ENCODE measurements at regions not wholly inside any gene's neighbourhood (a gene's known extent, or its start where the extent isn't known, plus 50 kb on each side); places are given as distances from the start of the nearest gene placed in this dataset.

GRCh38 chr17:72421128-72422092 lies 300.6 kb downstream of the SOX9 start:
- peak overlapping the region; percentile 94 for H3K27ac ChIP-seq (ENCODE audit: low read length)
- no peaks in the 10 kb centered on the region for H3F3A ChIP-seq (ENCODE audit: low read length, unreplicated experiment)
- peaks cover 31% of the 10 kb centered on the region for H3K36me3 ChIP-seq (ENCODE audit: low read depth, low read length)
- POLR2A ChIA-PET (ENCODE audit: unreplicated experiment), result interaction anchor here (0.6 to 1.4 kb wide), 2 partner anchors 118 to 301 kb away, joined by 3 to 6 read pairs; partner anchors contain the start of gene SOX9
- intact Hi-C loops (cut with micrococcal nuclease), result loop anchor here (1.0 to 10.0 kb wide), 8 partner anchors 10 to 299 kb away; partner anchors contain the start of gene SOX9
- no peaks in the 10 kb centered on the region for H3K27me3 ChIP-seq (ENCODE audit: low read length)
- ATAC-seq (peak; percentile 80), DNase-seq (peak; percentile 100)
- no peak overlapping the region for H3K4me3 ChIP-seq (ENCODE audit: low read length)
- H3K9me2 ChIP-seq (replicated peaks; ENCODE audit: low read length), result no peaks in the 10 kb centered on the region
- H3K4me2 ChIP-seq (ENCODE audit: low read length), result peak overlapping the region; percentile 59
- H4K20me1 ChIP-seq (ENCODE audit: low read length), result no peaks in the 10 kb centered on the region
- CTCF ChIA-PET, result no interaction called here
- no peak overlapping the region for H2AFZ ChIP-seq (ENCODE audit: low read length)
- H3K79me2 ChIP-seq (ENCODE audit: low read length), result peaks cover 51% of the 10 kb centered on the region
- H3K9ac ChIP-seq (ENCODE audit: low read length), result peak overlapping the region; percentile 87
- H3K4me1 ChIP-seq (ENCODE audit: insufficient read depth, low read length), result peaks cover 41% of the 10 kb centered on the region
- TF ChIP-seq EZH2 (IDR thresholded peaks at IDR 0.05; ENCODE audit: low read length, unreplicated experiment) (no peak), CTCF (conservative IDR thresholded peaks at IDR 0.05; ENCODE audit: low read depth, low read length) (no peak), EZH2phosphoT487 (IDR thresholded peaks at IDR 0.05; ENCODE audit: borderline replicate concordance, low read length) (no peak)
- H3K9me3 ChIP-seq (ENCODE audit: low read length), result peaks cover 15% of the 10 kb centered on the region
- BruUV-seq (replicated peaks), result TSS peak; percentile 70

GRCh38 chr17:72422204-72422504 lies 301.3 kb downstream of the SOX9 start:
- Histone ChIP-seq H3K79me2 (ENCODE audit: low read length) (peaks cover 51% of the 10 kb centered on the region), H2AFZ (ENCODE audit: low read length) (no peak overlapping the region), H3K9me2 (replicated peaks; ENCODE audit: low read length) (no peaks in the 10 kb centered on the region), H3K27me3 (ENCODE audit: low read length) (no peaks in the 10 kb centered on the region), H4K20me1 (ENCODE audit: low read length) (no peaks in the 10 kb centered on the region), H3K36me3 (ENCODE audit: low read depth, low read length) (peaks cover 28% of the 10 kb centered on the region), H3K4me2 (ENCODE audit: low read length) (peak overlapping the region; percentile 79), H3K27ac (ENCODE audit: low read length) (peak overlapping the region; percentile 94), H3K9me3 (ENCODE audit: low read length) (peaks cover 15% of the 10 kb centered on the region), H3K4me3 (ENCODE audit: low read length) (peak overlapping the region; percentile 41; the same call in 1 of the 2 replicates), H3F3A (ENCODE audit: low read length, unreplicated experiment) (no peaks in the 10 kb centered on the region), H3K9ac (ENCODE audit: low read length) (peak overlapping the region; percentile 87), H3K4me1 (ENCODE audit: insufficient read depth, low read length) (peaks cover 41% of the 10 kb centered on the region)
- DNase-seq (no peak), ATAC-seq (no peak)
- no TSS peak for BruUV-seq (replicated peaks)
- intact Hi-C loops (cut with micrococcal nuclease), result loop anchor here (5.0 to 10.0 kb wide), 2 partner anchors 293 to 300 kb away; partner anchors contain the start of gene SOX9
- ChIA-PET CTCF (interaction anchor here (1.0 to 1.6 kb wide), 2 partner anchors 15 to 44 kb away, joined by 7 to 10 read pairs; no protein-coding TSS in a partner anchor), POLR2A (ENCODE audit: unreplicated experiment) (interaction anchor here (0.5 to 1.5 kb wide), 3 partner anchors 43 to 301 kb away, joined by 3 to 11 read pairs (median 3); partner anchors contain the start of gene SOX9)
- TF ChIP-seq CTCF (conservative IDR thresholded peaks at IDR 0.05; ENCODE audit: low read depth, low read length) (no peak), EZH2phosphoT487 (IDR thresholded peaks at IDR 0.05; ENCODE audit: borderline replicate concordance, low read length) (no peak), EZH2 (IDR thresholded peaks at IDR 0.05; ENCODE audit: low read length, unreplicated experiment) (no peak)

Measured in PC-3 (cell line).